ENCODE measurements at regions not wholly inside any gene's neighbourhood (a gene's known extent, or its start where the extent isn't known, plus 50 kb on each side); places are given as distances from the start of the nearest gene placed in this dataset.

GRCh38 chr16:85495259-85495658, 117.9 kb upstream of the GSE1 start:
- ATAC-seq = no peak
- no peak for DNase-seq (ENCODE audit: low read depth, low spot score)
- peaks cover 4% of the 10 kb centered on the region for H3K4me1 ChIP-seq (ENCODE audit: control insufficient read depth, insufficient read depth, low read length)
- H3K4me3 ChIP-seq (ENCODE audit: low read depth in 2 of 2, low read length in 2 of 2) = no peak overlapping the region
- no peaks in the 10 kb centered on the region for H3K36me3 ChIP-seq (ENCODE audit: control insufficient read depth, insufficient read depth, low read length)
- BruUV-seq (replicated peaks) = no TSS peak
- no peaks in the 10 kb centered on the region for H3K27me3 ChIP-seq (ENCODE audit: control insufficient read depth, insufficient read depth, low read length)
- POLR2A ChIA-PET = no interaction called here
- intact Hi-C loops (cut with micrococcal nuclease; ENCODE audit: unreplicated experiment) (no loop called here), in situ Hi-C loops (cut with HindIII; ENCODE audit: low pct_unique_long_range_greater_than_20kb, low sequenced_read_pairs) (no loop called here)
- no peak overlapping the region for H3K27ac ChIP-seq (ENCODE audit: low read length)
- CTCF ChIA-PET = no interaction called here
- no peaks in the 10 kb centered on the region for H3K9me3 ChIP-seq (ENCODE audit: control insufficient read depth, insufficient read depth, low read depth, low read length)
- TF ChIP-seq TCF7L2 (IDR thresholded peaks at IDR 0.05; ENCODE audit: low read depth, low read length) (no peak), CTCF (IDR thresholded peaks at IDR 0.05) (no peak), SIN3A (IDR thresholded peaks at IDR 0.05; ENCODE audit: borderline replicate concordance, insufficient read depth, low read depth, low read length) (no peak), REST (IDR thresholded peaks at IDR 0.05; ENCODE audit: insufficient read depth in 1 of 2, low read depth in 2 of 2, low read length in 1 of 2) (no peak), POLR2AphosphoS5 (IDR thresholded peaks at IDR 0.05; ENCODE audit: low read depth, low read length) (no peak)

- no peaks in the 10 kb centered on the region for H3K27me3 ChIP-seq (ENCODE audit: control insufficient read depth, insufficient read depth, low read length)
- H3K27ac ChIP-seq (ENCODE audit: low read length) = no peak overlapping the region
- intact Hi-C loops (cut with micrococcal nuclease; ENCODE audit: unreplicated experiment) = no loop called here
- H3K4me1 ChIP-seq (ENCODE audit: control insufficient read depth, insufficient read depth, low read length) = peaks cover 4% of the 10 kb centered on the region
- no peak for TF ChIP-seq POLR2AphosphoS5 (IDR thresholded peaks at IDR 0.05; ENCODE audit: low read depth, low read length)
- in situ Hi-C loops (cut with HindIII; ENCODE audit: low pct_unique_long_range_greater_than_20kb, low sequenced_read_pairs) = no loop called here
- no TSS peak for BruUV-seq (replicated peaks)
- H3K9me3 ChIP-seq (ENCODE audit: control insufficient read depth, insufficient read depth, low read depth, low read length) = no peaks in the 10 kb centered on the region
- no peak for ATAC-seq
- DNase-seq (ENCODE audit: low read depth, low spot score) = no peak
- H3K36me3 ChIP-seq (ENCODE audit: control insufficient read depth, insufficient read depth, low read length) = no peaks in the 10 kb centered on the region
- no peak overlapping the region for H3K4me3 ChIP-seq (ENCODE audit: low read depth in 2 of 2, low read length in 2 of 2)
- ChIA-PET CTCF (no interaction called here), POLR2A (interaction anchor here (0.5 kb wide), 1 partner anchor 28 kb away, joined by 7 read pairs; no protein-coding TSS in a partner anchor)
Measured at GRCh38 chr16:85495823-85496538, 117.1 kb upstream of the GSE1 start.

DNA sequence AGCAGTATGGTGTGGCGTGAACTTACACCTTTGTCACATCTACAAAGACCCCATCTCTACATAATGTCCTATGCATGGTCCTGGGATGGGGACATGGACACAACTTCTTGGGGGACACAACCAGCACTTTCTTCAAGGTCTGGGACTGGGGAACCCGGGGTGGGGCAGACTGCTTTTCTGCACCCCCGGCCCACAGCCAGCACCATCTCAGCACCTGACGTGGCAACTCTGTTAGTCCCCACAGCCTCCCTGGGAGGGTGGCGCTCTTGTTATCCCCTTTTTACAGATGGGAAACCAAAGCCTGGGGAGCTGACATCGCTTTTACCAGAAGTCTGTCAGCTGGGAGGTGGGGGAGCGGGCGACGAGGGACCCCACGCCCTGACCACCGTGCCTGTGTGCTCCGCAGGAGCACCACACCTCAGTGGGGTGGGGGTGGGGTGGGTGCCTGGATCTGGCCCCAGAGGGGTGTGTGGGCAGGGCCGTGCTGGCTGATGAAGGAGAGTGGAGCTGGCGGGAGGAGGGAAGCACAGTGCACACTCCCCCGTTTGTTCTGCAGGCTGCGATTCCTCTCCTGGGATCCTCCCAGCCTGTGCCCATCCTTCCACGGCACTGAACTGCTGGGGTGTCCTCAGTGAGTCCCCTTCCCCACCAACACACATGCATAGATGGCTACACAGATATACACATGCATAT, 115.4 kb upstream of the GSE1 start:
- Histone ChIP-seq H3K36me3 (ENCODE audit: control insufficient read depth, insufficient read depth, low read length) (no peaks in the 10 kb centered on the region), H3K4me3 (ENCODE audit: low read depth in 2 of 2, low read length in 2 of 2) (no peak overlapping the region), H3K9me3 (ENCODE audit: control insufficient read depth, insufficient read depth, low read depth, low read length) (no peaks in the 10 kb centered on the region), H3K27ac (ENCODE audit: low read length) (no peak overlapping the region), H3K4me1 (ENCODE audit: control insufficient read depth, insufficient read depth, low read length) (no peaks in the 10 kb centered on the region), H3K27me3 (ENCODE audit: control insufficient read depth, insufficient read depth, low read length) (no peaks in the 10 kb centered on the region)
- no peak for DNase-seq (ENCODE audit: low read depth, low spot score)
- intact Hi-C loops (cut with micrococcal nuclease; ENCODE audit: unreplicated experiment) (no loop called here), in situ Hi-C loops (cut with HindIII; ENCODE audit: low pct_unique_long_range_greater_than_20kb, low sequenced_read_pairs) (no loop called here)
- TF ChIP-seq REST (IDR thresholded peaks at IDR 0.05; ENCODE audit: insufficient read depth in 1 of 2, low read depth in 2 of 2, low read length in 1 of 2) = no peak
- TF ChIP-seq POLR2AphosphoS5 (IDR thresholded peaks at IDR 0.05; ENCODE audit: low read depth, low read length) = no peak
- TF ChIP-seq CTCF (IDR thresholded peaks at IDR 0.05) = no peak
- no peak for TF ChIP-seq SIN3A (IDR thresholded peaks at IDR 0.05; ENCODE audit: borderline replicate concordance, insufficient read depth, low read depth, low read length)
- no peak for TF ChIP-seq TCF7L2 (IDR thresholded peaks at IDR 0.05; ENCODE audit: low read depth, low read length)
- no peak for ATAC-seq
- CTCF ChIA-PET = no interaction called here
- no TSS peak for BruUV-seq (replicated peaks)
- POLR2A ChIA-PET = interaction anchor here (0.6 kb wide), 1 partner anchor 82 kb away, joined by 3 read pairs; no protein-coding TSS in a partner anchor
